Stomach (tissue), 8 donors: ENCODE measurements at regions not wholly inside any gene's neighbourhood (a gene's known extent, or its start where the extent isn't known, plus 50 kb on each side); places are given as distances from the start of the nearest gene placed in this dataset.
A peak's percentile ranks its signal among the peaks of the same experiment; 100 is the strongest.

ENCODE experiments used
- DNase-seq, 2 donors: peaks; one replicate each; pipeline versions ENCODE4 v3.0.0 to v3.0.0-alpha.2; 2013 to 2019
- H3K27ac ChIP-seq, 5 donors: fragments of 200-600 bp in 4 of 5; sonication (generic) in 4 of 5; one replicate each; pipeline ENCODE4 v1.5.1; 2013 to 2019; ENCODE audit warnings: mild to moderate bottlenecking in 1 of 5, moderate library complexity in 1 of 5
- H3K27me3 ChIP-seq, 3 donors: fragments of 200-600 bp; sonication (generic); one replicate each; pipeline ENCODE4 v1.5.1; 2017 to 2019; ENCODE audit warnings: mixed run types in 1 of 3
- H3K36me3 ChIP-seq, 4 donors: fragments of 200-600 bp; sonication (generic); 1 replicate in 3 of 4; 2 replicates in 1 of 4; pipeline ENCODE4 v1.5.1; 2016 to 2019
- H3K4me1 ChIP-seq, 4 donors: fragments of 200-600 bp; sonication (generic); one replicate each; pipeline ENCODE4 v1.5.1; 2016 to 2019
- H3K4me3 ChIP-seq, 4 donors: fragments of 200-600 bp; sonication (generic) in 3 of 4; one replicate each; pipeline ENCODE4 v1.5.1; 2016 to 2019; ENCODE audit warnings: mild to moderate bottlenecking in 1 of 4
- H3K9me3 ChIP-seq, 4 donors: fragments of 200-600 bp; sonication (generic); one replicate each; pipeline ENCODE4 v1.5.1; 2016 to 2019
- CTCF ChIP-seq, 7 experiments: fragments of 450-650 bp in 4 of 7; fragments of 200-600 bp in 3 of 7; sonication (generic) in 3 of 7; IDR thresholded peaks; one replicate each; pipeline ENCODE4 v1.5.1; 2016 to 2019; ENCODE audit warnings: antibody characterized with exemption in 7 of 7, control low read depth in 2 of 7, mild to moderate bottlenecking in 1 of 7
- EP300 ChIP-seq: sonication (generic); formaldehyde crosslinking; IDR thresholded peaks from one replicate; pipeline ENCODE4 v1.6.1; 2017; ENCODE audit warnings: antibody characterized with exemption
- POLR2A ChIP-seq, 4 donors: fragments of 450-650 bp; IDR thresholded peaks; one replicate each; pipeline ENCODE4 v1.6.1; 2016; ENCODE audit warnings: antibody characterized with exemption in 4 of 4, control low read depth in 2 of 4, mild to moderate bottlenecking in 1 of 4, moderate library complexity in 1 of 4
- POLR2AphosphoS5 ChIP-seq, 3 donors: sonication (generic); formaldehyde crosslinking; IDR thresholded peaks; one replicate each; pipeline ENCODE4 v1.6.1; 2016; ENCODE audit warnings: antibody characterized with exemption in 3 of 3
- WGBS, 5 donors: extraction: QIAGEN DNeasy Blood & Tissue Kit in 3 of 5; methylation state at CpG; one replicate each; pipeline versions ENCODE4 v1.1.5 to v1.1.7; 2013 to 2018; 5-methylcytosine and 5-hydroxymethylcytosine counted together
- intact Hi-C: fragments of 100-400 bp; cut with DNase I; formaldehyde crosslinking; loops from one replicate; pipeline ENCODE4 v1.15.1; 2023; ENCODE audit warnings: low total_unique reads
- donor health status: healthy with polysubstance abuse.
- donor health status: Bipolar disorder and iron deficiency.
- donor health status: healthy.

GRCh38 chr3:34132069-34132692, 333.8 kb downstream of the PDCD6IP start:
- H3K27me3 ChIP-seq, result no peaks in the 10 kb centered on the region
- intact Hi-C loops, result no loop called here
- peaks cover 0 to 11% (median 0%) of the 10 kb centered on the region in 4 donors for H3K4me1 ChIP-seq
- WGBS, 5 donors, result 43 to 71% (median 59%) methylated on average over 2 of the region's 2 CpGs
- H3K36me3 ChIP-seq, result no peaks in the 10 kb centered on the region
- no peak overlapping the region for H3K27ac ChIP-seq
- no peak overlapping the region for H3K4me3 ChIP-seq
- DNase-seq, result peak in 1 of 2 donors; percentile 12
- TF ChIP-seq CTCF (IDR thresholded peaks at IDR 0.05) (no peak), POLR2A (IDR thresholded peaks at IDR 0.05) (no peak), POLR2AphosphoS5 (IDR thresholded peaks at IDR 0.05) (no peak), EP300 (no peak)
- peaks cover 0 to 6% (median 0%) of the 10 kb centered on the region in 4 donors for H3K9me3 ChIP-seq

GRCh38 chr3:34139566-34139965, 341.1 kb downstream of the PDCD6IP start:
- no peak for DNase-seq
- H3K9me3 ChIP-seq, result peaks cover 0 to 17% (median 2%) of the 10 kb centered on the region in 4 donors
- H3K27me3 ChIP-seq, result no peaks in the 10 kb centered on the region
- no peaks in the 10 kb centered on the region for H3K36me3 ChIP-seq
- H3K27ac ChIP-seq, result no peak overlapping the region
- intact Hi-C loops, result no loop called here
- TF ChIP-seq POLR2A (IDR thresholded peaks at IDR 0.05) (no peak), EP300 (no peak), POLR2AphosphoS5 (IDR thresholded peaks at IDR 0.05) (no peak), CTCF (IDR thresholded peaks at IDR 0.05) (no peak)
- no peaks in the 10 kb centered on the region for H3K4me1 ChIP-seq
- no peak overlapping the region for H3K4me3 ChIP-seq

GRCh38 chr3:34140616-34141015, 342.2 kb downstream of the PDCD6IP start:
- H3K4me3 ChIP-seq, result no peak overlapping the region
- DNase-seq, result no peak
- peaks cover 0 to 17% (median 0%) of the 10 kb centered on the region in 4 donors for H3K9me3 ChIP-seq
- no peak overlapping the region for H3K27ac ChIP-seq
- no peaks in the 10 kb centered on the region for H3K36me3 ChIP-seq
- TF ChIP-seq POLR2AphosphoS5 (IDR thresholded peaks at IDR 0.05), result no peak
- TF ChIP-seq CTCF (IDR thresholded peaks at IDR 0.05), result no peak
- no peak for TF ChIP-seq POLR2A (IDR thresholded peaks at IDR 0.05)
- intact Hi-C loops, result no loop called here
- no peaks in the 10 kb centered on the region for H3K4me1 ChIP-seq
- 80 to 97% (median 81%) methylated on average over 1 of the region's 1 CpG for WGBS, 5 donors
- no peaks in the 10 kb centered on the region for H3K27me3 ChIP-seq

DNA sequence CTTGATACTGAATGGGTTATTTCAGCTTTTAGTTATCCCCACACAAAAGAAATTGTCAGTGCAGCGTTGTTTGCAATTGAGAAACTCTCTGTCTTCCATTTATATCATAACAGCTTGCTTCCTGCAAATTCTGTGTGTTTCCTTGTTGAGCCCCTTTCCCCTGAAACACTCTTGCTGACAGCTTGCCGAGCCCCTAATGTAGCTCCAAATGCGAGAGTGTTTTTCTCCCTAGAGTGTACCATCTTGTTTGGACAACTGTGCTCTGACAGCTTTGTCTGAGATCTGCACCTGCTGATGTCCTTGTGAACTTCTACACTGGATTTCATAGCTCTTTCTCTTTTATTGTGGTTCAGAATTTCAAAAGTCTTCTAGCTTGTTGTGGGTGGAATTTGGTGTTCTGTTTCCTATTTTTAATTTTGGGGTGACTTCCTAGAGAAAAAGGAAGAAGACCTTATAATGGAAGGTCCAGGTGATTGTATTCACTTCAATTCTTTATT, 343.5 kb downstream of the PDCD6IP start:
- Histone ChIP-seq H3K36me3 (no peaks in the 10 kb centered on the region), H3K4me1 (no peaks in the 10 kb centered on the region), H3K27me3 (no peaks in the 10 kb centered on the region), H3K4me3 (no peak overlapping the region), H3K9me3 (peaks cover 0 to 17% (median 0%) of the 10 kb centered on the region in 4 donors), H3K27ac (no peak overlapping the region)
- no peak for DNase-seq
- TF ChIP-seq POLR2AphosphoS5 (IDR thresholded peaks at IDR 0.05) (no peak), POLR2A (IDR thresholded peaks at IDR 0.05) (no peak), CTCF (IDR thresholded peaks at IDR 0.05) (no peak), EP300 (no peak)
- WGBS, 5 donors, result 71 to 79% (median 74%) methylated on average over 3 of the region's 3 CpGs
- intact Hi-C loops, result no loop called here
